ENCODE measurements at regions not wholly inside any gene's neighbourhood (a gene's known extent, or its start where the extent isn't known, plus 50 kb on each side); places are given as distances from the start of the nearest gene placed in this dataset.

DNA sequence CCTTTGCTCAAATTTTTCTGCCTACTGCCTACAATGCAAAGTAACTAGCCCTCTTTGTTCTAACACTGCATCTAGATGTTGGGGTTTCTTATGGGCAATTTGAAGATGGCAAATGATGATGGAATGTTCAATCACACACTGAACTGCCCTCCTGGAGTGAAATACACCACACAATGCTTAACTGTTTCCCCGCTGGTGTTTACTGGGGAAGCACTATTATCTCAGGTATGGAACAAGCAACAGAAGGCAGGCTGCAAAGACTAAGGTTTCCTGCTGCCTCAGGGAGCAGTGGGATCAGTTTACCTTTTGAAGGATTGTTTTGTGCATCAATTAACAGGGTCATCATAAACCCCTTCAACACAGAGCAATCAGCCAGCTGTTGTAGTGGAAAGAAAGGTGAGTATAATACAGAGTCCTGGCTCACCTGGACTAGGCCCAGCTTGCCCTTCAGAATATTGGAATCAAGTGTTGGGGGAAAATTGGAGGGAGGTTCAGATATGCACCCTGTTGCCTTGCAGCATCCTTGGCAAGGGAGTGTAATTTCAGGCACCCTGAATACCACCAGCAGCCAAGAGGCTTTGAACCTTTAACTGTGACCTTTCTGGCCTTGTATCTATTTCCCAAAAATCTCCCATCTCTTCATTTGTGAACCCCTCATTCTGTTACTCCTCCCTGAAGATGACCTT, 105.4 kb upstream of the CDH11 start:
- H3K4me3 ChIP-seq (ENCODE audit: low read length) = no peak overlapping the region
- no peaks in the 10 kb centered on the region for H4K20me1 ChIP-seq (ENCODE audit: insufficient read depth, low read depth, low read length)
- H3K27me3 ChIP-seq (ENCODE audit: low read length) = no peaks in the 10 kb centered on the region
- H3K79me2 ChIP-seq (ENCODE audit: low read length) = no peaks in the 10 kb centered on the region
- H3K4me1 ChIP-seq (ENCODE audit: low read length) = no peaks in the 10 kb centered on the region
- H3K4me2 ChIP-seq (ENCODE audit: low read depth, low read length, poor library complexity, severe bottlenecking) = no peak overlapping the region
- no peaks in the 10 kb centered on the region for H3K9me2 ChIP-seq (replicated peaks; ENCODE audit: insufficient read depth, low read length)
- no peaks in the 10 kb centered on the region for H3K36me3 ChIP-seq (ENCODE audit: insufficient read depth, low read length)
- no peak for DNase-seq
- no peaks in the 10 kb centered on the region for H3K9me3 ChIP-seq (ENCODE audit: low read length)
- no peak overlapping the region for H3K27ac ChIP-seq (ENCODE audit: low read length)
- H2AFZ ChIP-seq (ENCODE audit: low read length) = no peak overlapping the region
- no peak overlapping the region for H3K9ac ChIP-seq (ENCODE audit: low read length)

GRCh38 chr16:65226077-65226476, 104.2 kb upstream of the CDH11 start:
- Histone ChIP-seq H3K4me3 (ENCODE audit: low read length) (no peak overlapping the region), H3K79me2 (ENCODE audit: low read length) (no peaks in the 10 kb centered on the region), H3K9me3 (ENCODE audit: low read length) (no peaks in the 10 kb centered on the region), H3K27ac (ENCODE audit: low read length) (no peak overlapping the region), H4K20me1 (ENCODE audit: insufficient read depth, low read depth, low read length) (no peaks in the 10 kb centered on the region), H3K4me2 (ENCODE audit: low read depth, low read length, poor library complexity, severe bottlenecking) (no peak overlapping the region), H3K9me2 (replicated peaks; ENCODE audit: insufficient read depth, low read length) (no peaks in the 10 kb centered on the region), H3K9ac (ENCODE audit: low read length) (no peak overlapping the region), H3K36me3 (ENCODE audit: insufficient read depth, low read length) (no peaks in the 10 kb centered on the region), H3K4me1 (ENCODE audit: low read length) (no peaks in the 10 kb centered on the region), H2AFZ (ENCODE audit: low read length) (no peak overlapping the region), H3K27me3 (ENCODE audit: low read length) (no peaks in the 10 kb centered on the region)
- DNase-seq = no peak

DNA sequence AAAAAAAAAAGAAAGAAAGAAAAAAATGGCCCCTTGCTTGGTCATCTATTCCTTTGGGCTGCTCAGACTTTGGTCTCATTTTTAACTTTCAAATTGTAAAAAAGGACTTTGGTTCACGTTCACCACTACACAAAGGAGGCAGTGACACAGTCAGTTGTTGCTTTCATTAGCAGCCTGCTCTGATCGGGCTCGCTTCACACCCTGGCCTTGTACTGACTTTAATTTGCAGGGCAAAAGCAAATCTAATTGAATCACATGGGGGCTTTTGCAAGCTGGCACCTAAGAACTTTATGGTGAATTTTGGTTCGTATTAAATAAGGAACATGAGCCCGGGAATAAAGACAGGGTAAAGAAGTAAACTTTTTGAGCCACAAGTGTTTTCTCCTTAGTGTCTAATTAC, 103.6 kb upstream of the CDH11 start:
- Histone ChIP-seq H2AFZ (ENCODE audit: low read length) (no peak overlapping the region), H3K4me1 (ENCODE audit: low read length) (no peaks in the 10 kb centered on the region), H3K27ac (ENCODE audit: low read length) (no peak overlapping the region), H3K27me3 (ENCODE audit: low read length) (no peaks in the 10 kb centered on the region), H4K20me1 (ENCODE audit: insufficient read depth, low read depth, low read length) (no peaks in the 10 kb centered on the region), H3K4me2 (ENCODE audit: low read depth, low read length, poor library complexity, severe bottlenecking) (no peak overlapping the region), H3K9me3 (ENCODE audit: low read length) (no peaks in the 10 kb centered on the region), H3K9me2 (replicated peaks; ENCODE audit: insufficient read depth, low read length) (no peaks in the 10 kb centered on the region), H3K9ac (ENCODE audit: low read length) (no peak overlapping the region), H3K4me3 (ENCODE audit: low read length) (no peak overlapping the region), H3K79me2 (ENCODE audit: low read length) (no peaks in the 10 kb centered on the region), H3K36me3 (ENCODE audit: insufficient read depth, low read length) (no peaks in the 10 kb centered on the region)
- DNase-seq = no peak

DNA sequence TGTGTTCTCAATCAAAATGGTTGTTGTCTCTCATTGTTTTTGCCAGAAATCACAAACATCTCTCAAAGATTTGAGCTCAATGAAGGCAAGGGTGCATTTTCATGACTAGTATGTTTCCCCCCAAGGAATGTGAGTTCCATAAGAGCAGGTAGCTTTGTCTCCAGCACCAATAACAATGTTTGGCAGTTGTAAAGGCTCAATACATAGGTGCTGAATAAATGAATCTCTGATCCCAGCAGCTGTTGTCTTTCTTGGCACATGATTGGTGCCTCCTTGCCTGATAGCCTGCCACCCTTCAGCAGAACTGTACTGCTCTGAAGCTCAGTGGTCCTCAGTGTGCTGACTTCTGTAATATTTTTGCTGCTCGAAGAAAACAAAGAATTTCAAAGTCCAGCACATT, 103.1 kb upstream of the CDH11 start:
- Histone ChIP-seq H3K79me2 (ENCODE audit: low read length) (no peaks in the 10 kb centered on the region), H3K27ac (ENCODE audit: low read length) (no peak overlapping the region), H3K9me2 (replicated peaks; ENCODE audit: insufficient read depth, low read length) (no peaks in the 10 kb centered on the region), H2AFZ (ENCODE audit: low read length) (no peak overlapping the region), H3K4me1 (ENCODE audit: low read length) (no peaks in the 10 kb centered on the region), H3K9ac (ENCODE audit: low read length) (no peak overlapping the region), H3K27me3 (ENCODE audit: low read length) (no peaks in the 10 kb centered on the region), H3K9me3 (ENCODE audit: low read length) (no peaks in the 10 kb centered on the region), H3K36me3 (ENCODE audit: insufficient read depth, low read length) (no peaks in the 10 kb centered on the region), H3K4me2 (ENCODE audit: low read depth, low read length, poor library complexity, severe bottlenecking) (no peak overlapping the region), H4K20me1 (ENCODE audit: insufficient read depth, low read depth, low read length) (no peaks in the 10 kb centered on the region), H3K4me3 (ENCODE audit: low read length) (no peak overlapping the region)
- DNase-seq = no peak

GRCh38 chr16:65224471-65224870, 102.6 kb upstream of the CDH11 start:
- H3K4me3 ChIP-seq (ENCODE audit: low read length) = no peak overlapping the region
- H4K20me1 ChIP-seq (ENCODE audit: insufficient read depth, low read depth, low read length) = no peaks in the 10 kb centered on the region
- H3K4me2 ChIP-seq (ENCODE audit: low read depth, low read length, poor library complexity, severe bottlenecking) = no peak overlapping the region
- no peak overlapping the region for H2AFZ ChIP-seq (ENCODE audit: low read length)
- H3K36me3 ChIP-seq (ENCODE audit: insufficient read depth, low read length) = no peaks in the 10 kb centered on the region
- no peaks in the 10 kb centered on the region for H3K79me2 ChIP-seq (ENCODE audit: low read length)
- H3K4me1 ChIP-seq (ENCODE audit: low read length) = no peaks in the 10 kb centered on the region
- no peak for DNase-seq
- no peak overlapping the region for H3K27ac ChIP-seq (ENCODE audit: low read length)
- no peak overlapping the region for H3K9ac ChIP-seq (ENCODE audit: low read length)
- no peaks in the 10 kb centered on the region for H3K27me3 ChIP-seq (ENCODE audit: low read length)
- H3K9me3 ChIP-seq (ENCODE audit: low read length) = no peaks in the 10 kb centered on the region
- H3K9me2 ChIP-seq (replicated peaks; ENCODE audit: insufficient read depth, low read length) = no peaks in the 10 kb centered on the region

GRCh38 chr16:65223335-65223734, 101.5 kb upstream of the CDH11 start:
- Histone ChIP-seq H3K9me3 (ENCODE audit: low read length) (no peaks in the 10 kb centered on the region), H3K79me2 (ENCODE audit: low read length) (no peaks in the 10 kb centered on the region), H3K9ac (ENCODE audit: low read length) (no peak overlapping the region), H3K27me3 (ENCODE audit: low read length) (no peaks in the 10 kb centered on the region), H3K4me2 (ENCODE audit: low read depth, low read length, poor library complexity, severe bottlenecking) (no peak overlapping the region), H3K36me3 (ENCODE audit: insufficient read depth, low read length) (no peaks in the 10 kb centered on the region), H3K9me2 (replicated peaks; ENCODE audit: insufficient read depth, low read length) (no peaks in the 10 kb centered on the region), H3K27ac (ENCODE audit: low read length) (no peak overlapping the region), H4K20me1 (ENCODE audit: insufficient read depth, low read depth, low read length) (no peaks in the 10 kb centered on the region), H3K4me1 (ENCODE audit: low read length) (no peaks in the 10 kb centered on the region), H2AFZ (ENCODE audit: low read length) (no peak overlapping the region), H3K4me3 (ENCODE audit: low read length) (no peak overlapping the region)
- DNase-seq = no peak

- Histone ChIP-seq H3K27ac (ENCODE audit: low read length) (no peak overlapping the region), H3K79me2 (ENCODE audit: low read length) (no peaks in the 10 kb centered on the region), H4K20me1 (ENCODE audit: insufficient read depth, low read depth, low read length) (no peaks in the 10 kb centered on the region), H3K9me3 (ENCODE audit: low read length) (no peaks in the 10 kb centered on the region), H3K4me3 (ENCODE audit: low read length) (no peak overlapping the region), H3K4me1 (ENCODE audit: low read length) (no peaks in the 10 kb centered on the region), H3K4me2 (ENCODE audit: low read depth, low read length, poor library complexity, severe bottlenecking) (no peak overlapping the region), H3K36me3 (ENCODE audit: insufficient read depth, low read length) (no peaks in the 10 kb centered on the region), H2AFZ (ENCODE audit: low read length) (no peak overlapping the region), H3K9ac (ENCODE audit: low read length) (no peak overlapping the region), H3K9me2 (replicated peaks; ENCODE audit: insufficient read depth, low read length) (no peaks in the 10 kb centered on the region), H3K27me3 (ENCODE audit: low read length) (no peaks in the 10 kb centered on the region)
- no peak for DNase-seq
Observed at GRCh38 chr16:65222536-65222935, 100.7 kb upstream of the CDH11 start.

DNA sequence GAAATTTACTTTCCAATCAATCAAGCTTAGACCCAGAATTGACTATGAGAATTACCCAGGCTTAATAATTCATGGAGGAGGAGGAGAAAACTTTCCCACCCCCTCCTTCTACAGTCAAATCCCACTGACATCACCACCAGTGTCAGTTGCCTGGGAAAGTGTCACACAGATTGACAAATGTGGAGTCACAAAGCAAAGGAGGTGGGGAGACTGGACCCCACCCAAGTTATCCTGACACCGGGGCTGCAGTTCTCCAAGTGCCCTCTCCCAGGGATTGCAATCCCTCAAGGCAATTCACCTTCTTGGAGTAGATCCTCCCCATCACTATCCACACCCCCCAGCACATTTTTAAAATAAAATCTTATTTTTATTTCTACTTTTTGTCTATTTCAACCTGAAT, 100.2 kb upstream of the CDH11 start:
- DNase-seq = no peak
- no peak overlapping the region for H3K4me2 ChIP-seq (ENCODE audit: low read depth, low read length, poor library complexity, severe bottlenecking)
- no peak overlapping the region for H3K4me3 ChIP-seq (ENCODE audit: low read length)

DNA sequence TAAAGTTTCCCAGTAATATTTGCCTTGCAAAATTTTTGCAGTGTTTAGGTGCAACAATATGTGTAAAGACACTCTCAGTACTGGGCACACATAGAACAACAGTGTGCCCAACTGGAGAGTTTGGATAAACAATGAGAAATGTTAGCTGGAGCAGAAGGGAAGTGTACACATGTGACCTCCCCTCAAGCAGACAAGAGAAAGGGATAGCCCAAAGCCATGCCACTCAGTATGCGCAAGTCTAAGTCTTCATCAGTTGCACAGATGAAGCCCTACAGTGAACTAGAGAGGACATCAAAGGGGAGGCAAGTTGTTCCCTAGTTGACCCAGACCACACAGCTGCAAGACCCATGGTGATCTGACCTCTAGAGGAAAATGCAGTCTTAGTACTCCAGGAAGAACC, 97.9 kb upstream of the CDH11 start:
- Histone ChIP-seq H3K4me2 (ENCODE audit: low read depth, low read length, poor library complexity, severe bottlenecking) (no peak overlapping the region), H3K9me2 (replicated peaks; ENCODE audit: insufficient read depth, low read length) (no peaks in the 10 kb centered on the region), H3K27ac (ENCODE audit: low read length) (no peak overlapping the region), H3K79me2 (ENCODE audit: low read length) (no peaks in the 10 kb centered on the region), H3K4me1 (ENCODE audit: low read length) (no peaks in the 10 kb centered on the region), H3K27me3 (ENCODE audit: low read length) (no peaks in the 10 kb centered on the region), H3K36me3 (ENCODE audit: insufficient read depth, low read length) (no peaks in the 10 kb centered on the region), H2AFZ (ENCODE audit: low read length) (no peak overlapping the region), H3K4me3 (ENCODE audit: low read length) (no peak overlapping the region), H3K9me3 (ENCODE audit: low read length) (no peaks in the 10 kb centered on the region), H4K20me1 (ENCODE audit: insufficient read depth, low read depth, low read length) (no peaks in the 10 kb centered on the region), H3K9ac (ENCODE audit: low read length) (no peak overlapping the region)
- no peak for DNase-seq

More for the DNA sequence above, 100.2 kb upstream of the CDH11 start:
- Histone ChIP-seq H3K9me2 (replicated peaks; ENCODE audit: insufficient read depth, low read length) (no peaks in the 10 kb centered on the region), H3K9me3 (ENCODE audit: low read length) (no peaks in the 10 kb centered on the region), H3K27ac (ENCODE audit: low read length) (no peak overlapping the region), H3K79me2 (ENCODE audit: low read length) (no peaks in the 10 kb centered on the region), H3K9ac (ENCODE audit: low read length) (no peak overlapping the region), H3K36me3 (ENCODE audit: insufficient read depth, low read length) (no peaks in the 10 kb centered on the region), H2AFZ (ENCODE audit: low read length) (no peak overlapping the region), H3K4me1 (ENCODE audit: low read length) (no peaks in the 10 kb centered on the region), H4K20me1 (ENCODE audit: insufficient read depth, low read depth, low read length) (no peaks in the 10 kb centered on the region), H3K27me3 (ENCODE audit: low read length) (no peaks in the 10 kb centered on the region)

Measured in Karpas-422 (cell line).